ENCODE measurements at regions not wholly inside any gene's neighbourhood (a gene's known extent, or its start where the extent isn't known, plus 50 kb on each side); places are given as distances from the start of the nearest gene placed in this dataset.
A peak's percentile ranks its signal among the peaks of the same experiment; 100 is the strongest.

DNA sequence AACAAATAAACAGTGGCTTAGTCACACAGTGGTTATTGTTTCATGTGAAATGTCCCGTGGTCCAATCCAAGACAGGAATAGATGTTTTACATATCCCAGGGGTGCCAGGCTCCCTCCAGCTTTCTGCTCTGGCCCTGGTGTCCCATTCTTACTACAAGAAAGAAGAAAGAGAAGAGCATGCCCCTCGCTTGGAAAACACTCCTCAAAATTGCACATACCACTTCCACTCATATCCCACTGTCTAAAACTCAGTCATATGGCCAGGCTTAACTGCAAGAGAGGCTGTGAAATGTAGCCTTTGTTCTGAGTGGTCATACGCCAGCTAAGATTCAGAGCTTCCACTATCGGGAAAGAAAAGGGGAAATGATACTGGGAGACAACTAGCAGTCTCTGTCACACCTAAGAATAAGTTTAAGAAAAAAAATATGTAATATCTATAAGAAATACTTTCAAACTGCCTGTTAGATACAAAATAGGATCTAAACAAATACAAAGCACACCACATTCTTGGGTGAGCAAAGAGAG is 306.8 kb upstream of the FAM241A start:
- DNase-seq (ENCODE audit: insufficient read length, low spot score), result no peak
- no peak for TF ChIP-seq POU2F2 (IDR thresholded peaks at IDR 0.05; ENCODE audit: low read depth, low read length)
- no peak for TF ChIP-seq POLR2A (IDR thresholded peaks at IDR 0.05; ENCODE audit: low read depth, low read length)
- peak; percentile 82 for TF ChIP-seq SPI1 (IDR thresholded peaks at IDR 0.05; ENCODE audit: low read depth, low read length)
- FAIRE-seq, result no peak

DNA sequence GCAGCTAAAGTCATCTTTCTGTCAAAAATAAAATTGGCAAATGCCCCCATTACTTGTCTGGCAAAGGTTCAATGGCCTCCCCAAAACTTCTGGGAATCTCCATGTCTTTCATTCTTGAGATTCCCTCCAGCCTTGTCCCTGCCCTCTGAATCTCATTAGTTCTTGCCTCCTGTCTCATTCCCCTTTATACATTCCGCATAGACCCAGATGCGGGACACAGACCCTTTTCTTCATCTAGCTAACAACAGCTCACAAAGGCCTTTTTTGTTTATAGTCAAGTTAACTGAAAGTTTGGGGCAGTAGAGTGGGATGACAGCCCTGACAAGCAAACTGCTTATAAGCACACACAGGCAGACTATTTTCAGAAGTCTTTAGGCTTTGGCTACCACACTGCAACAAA is 306.1 kb upstream of the FAM241A start:
- FAIRE-seq, result no peak
- DNase-seq (ENCODE audit: insufficient read length, low spot score), result no peak
- no peak for TF ChIP-seq PAX5 (IDR thresholded peaks at IDR 0.05; ENCODE audit: insufficient read depth, low read length, severe bottlenecking)
- TF ChIP-seq POLR2AphosphoS5 (IDR thresholded peaks at IDR 0.05; ENCODE audit: low read depth, low read length), result no peak
- no peak for TF ChIP-seq TAF1 (IDR thresholded peaks at IDR 0.05; ENCODE audit: low read depth, low read length)
- TF ChIP-seq POLR2A (IDR thresholded peaks at IDR 0.05; ENCODE audit: low read depth, low read length), result no peak
- no peak for TF ChIP-seq SPI1 (IDR thresholded peaks at IDR 0.05; ENCODE audit: low read depth, low read length)
- TF ChIP-seq POU2F2 (IDR thresholded peaks at IDR 0.05; ENCODE audit: low read depth, low read length), result no peak

DNA sequence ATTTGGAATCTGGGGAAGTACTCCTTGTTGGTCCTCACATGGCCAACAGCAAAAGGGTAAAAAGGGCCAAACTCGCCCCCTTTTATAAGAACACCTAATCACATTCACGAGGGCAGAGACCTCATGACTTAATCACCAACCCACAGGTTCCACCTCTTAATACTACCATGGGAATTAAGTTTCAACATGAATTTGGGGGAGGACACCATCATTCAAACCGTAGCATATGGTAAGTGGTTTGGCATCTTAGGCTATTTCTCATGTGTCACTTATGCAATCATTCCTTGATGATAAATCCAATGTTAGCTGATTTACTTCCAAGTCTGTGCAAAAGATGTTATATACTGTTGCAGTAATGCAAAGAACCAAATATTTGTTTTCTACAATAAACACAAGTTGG is 302.9 kb upstream of the FAM241A start:
- no peak for FAIRE-seq
- TF ChIP-seq POLR2A (IDR thresholded peaks at IDR 0.05; ENCODE audit: low read depth, low read length) (no peak), TAF1 (IDR thresholded peaks at IDR 0.05; ENCODE audit: low read depth, low read length) (no peak), POU2F2 (IDR thresholded peaks at IDR 0.05; ENCODE audit: low read depth, low read length) (no peak)
- DNase-seq (ENCODE audit: insufficient read length, low spot score), result no peak

- no peak for FAIRE-seq
Observed at GRCh38 chr4:111847296-111848008, 297.8 kb upstream of the FAM241A start.

GRCh38 chr4:111849746-111850284 is 295.4 kb upstream of the FAM241A start:
- FAIRE-seq (no peak), DNase-seq (ENCODE audit: insufficient read length, low spot score) (no peak)
- no peak for TF ChIP-seq POLR2A (IDR thresholded peaks at IDR 0.05; ENCODE audit: low read depth, low read length)
- no peak for TF ChIP-seq PAX5 (IDR thresholded peaks at IDR 0.05; ENCODE audit: insufficient read depth, low read length, severe bottlenecking)
- TF ChIP-seq POU2F2 (IDR thresholded peaks at IDR 0.05; ENCODE audit: low read depth, low read length), result no peak
- no peak for TF ChIP-seq SPI1 (IDR thresholded peaks at IDR 0.05; ENCODE audit: low read depth, low read length)
- TF ChIP-seq POLR2AphosphoS5 (IDR thresholded peaks at IDR 0.05; ENCODE audit: low read depth, low read length), result no peak
- TF ChIP-seq TAF1 (IDR thresholded peaks at IDR 0.05; ENCODE audit: low read depth, low read length), result no peak

More at GRCh38 chr4:111847296-111848008, 297.8 kb upstream of the FAM241A start:
- no peak for DNase-seq (ENCODE audit: insufficient read length, low spot score)
- no peak for TF ChIP-seq SPI1 (IDR thresholded peaks at IDR 0.05; ENCODE audit: low read depth, low read length)
- no peak for TF ChIP-seq POLR2A (IDR thresholded peaks at IDR 0.05; ENCODE audit: low read depth, low read length)
- TF ChIP-seq PAX5 (IDR thresholded peaks at IDR 0.05; ENCODE audit: insufficient read depth, low read length, severe bottlenecking), result no peak
- no peak for TF ChIP-seq POLR2AphosphoS5 (IDR thresholded peaks at IDR 0.05; ENCODE audit: low read depth, low read length)
- no peak for TF ChIP-seq TAF1 (IDR thresholded peaks at IDR 0.05; ENCODE audit: low read depth, low read length)
- TF ChIP-seq POU2F2 (IDR thresholded peaks at IDR 0.05; ENCODE audit: low read depth, low read length), result no peak

- no peak for DNase-seq (ENCODE audit: insufficient read length, low spot score)
- TF ChIP-seq PAX5 (IDR thresholded peaks at IDR 0.05; ENCODE audit: insufficient read depth, low read length, severe bottlenecking) (no peak), POLR2A (IDR thresholded peaks at IDR 0.05; ENCODE audit: low read depth, low read length) (no peak), SPI1 (IDR thresholded peaks at IDR 0.05; ENCODE audit: low read depth, low read length) (no peak), TAF1 (IDR thresholded peaks at IDR 0.05; ENCODE audit: low read depth, low read length) (no peak), POU2F2 (IDR thresholded peaks at IDR 0.05; ENCODE audit: low read depth, low read length) (no peak), POLR2AphosphoS5 (IDR thresholded peaks at IDR 0.05; ENCODE audit: low read depth, low read length) (no peak)
- peak; percentile 80 for FAIRE-seq
Observed at GRCh38 chr4:111854494-111855087, 290.7 kb upstream of the FAM241A start.

GRCh38 chr4:111855308-111855707 is 289.9 kb upstream of the FAM241A start:
- no peak for DNase-seq (ENCODE audit: insufficient read length, low spot score)
- TF ChIP-seq TAF1 (IDR thresholded peaks at IDR 0.05; ENCODE audit: low read depth, low read length) (no peak), SPI1 (IDR thresholded peaks at IDR 0.05; ENCODE audit: low read depth, low read length) (no peak), PAX5 (IDR thresholded peaks at IDR 0.05; ENCODE audit: insufficient read depth, low read length, severe bottlenecking) (no peak), POU2F2 (IDR thresholded peaks at IDR 0.05; ENCODE audit: low read depth, low read length) (no peak), POLR2AphosphoS5 (IDR thresholded peaks at IDR 0.05; ENCODE audit: low read depth, low read length) (no peak), POLR2A (IDR thresholded peaks at IDR 0.05; ENCODE audit: low read depth, low read length) (no peak)
- FAIRE-seq, result no peak

DNA sequence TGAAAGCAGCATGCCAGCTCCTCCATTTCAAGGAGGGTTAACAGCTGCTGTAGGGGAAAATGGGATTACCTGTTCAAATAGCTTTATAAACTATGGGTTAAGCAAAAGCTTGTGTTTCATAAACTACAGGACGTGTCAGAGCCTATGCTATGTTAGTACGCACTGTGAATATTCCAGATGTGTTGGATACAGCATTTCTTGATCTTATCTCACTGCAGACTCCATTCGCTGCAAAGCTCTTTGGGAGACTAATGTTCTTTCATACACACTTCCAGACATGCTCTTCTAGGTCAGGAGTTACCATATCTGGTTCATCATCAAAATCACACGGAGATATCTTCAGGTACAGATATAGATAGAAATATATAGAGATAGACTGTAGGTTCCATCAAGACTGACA is 281.2 kb upstream of the FAM241A start:
- DNase-seq (ENCODE audit: insufficient read length, low spot score) (no peak), FAIRE-seq (no peak)
- TF ChIP-seq PAX5 (IDR thresholded peaks at IDR 0.05; ENCODE audit: insufficient read depth, low read length, severe bottlenecking) (no peak), POLR2AphosphoS5 (IDR thresholded peaks at IDR 0.05; ENCODE audit: low read depth, low read length) (no peak), TAF1 (IDR thresholded peaks at IDR 0.05; ENCODE audit: low read depth, low read length) (no peak)

DNA sequence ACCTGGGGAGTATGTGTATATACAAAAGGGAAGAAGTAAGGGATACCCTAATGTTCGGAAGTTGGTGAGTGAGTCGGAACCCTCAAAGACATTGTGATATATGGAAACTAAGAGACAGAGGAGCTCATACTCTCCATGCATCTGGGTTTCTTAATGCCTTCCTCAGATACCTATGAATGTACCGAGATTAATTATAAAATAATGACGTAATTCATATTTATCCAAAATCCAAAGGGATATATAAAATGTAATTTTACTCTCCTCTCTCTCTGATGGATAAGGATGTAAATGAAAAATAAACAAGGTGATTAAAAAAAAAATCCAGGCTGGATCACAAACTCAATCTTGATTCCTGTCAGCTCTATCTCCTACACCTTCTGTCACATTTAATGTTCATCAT is 275.9 kb upstream of the FAM241A start:
- TF ChIP-seq TAF1 (IDR thresholded peaks at IDR 0.05; ENCODE audit: low read depth, low read length) (no peak), POLR2A (IDR thresholded peaks at IDR 0.05; ENCODE audit: low read depth, low read length) (no peak), POU2F2 (IDR thresholded peaks at IDR 0.05; ENCODE audit: low read depth, low read length) (no peak), PAX5 (IDR thresholded peaks at IDR 0.05; ENCODE audit: insufficient read depth, low read length, severe bottlenecking) (no peak), POLR2AphosphoS5 (IDR thresholded peaks at IDR 0.05; ENCODE audit: low read depth, low read length) (no peak), SPI1 (IDR thresholded peaks at IDR 0.05; ENCODE audit: low read depth, low read length) (no peak)
- FAIRE-seq (no peak), DNase-seq (ENCODE audit: insufficient read length, low spot score) (no peak)
